AG08396 (cell line): ENCODE measurements at regions not wholly inside any gene's neighbourhood (a gene's known extent, or its start where the extent isn't known, plus 50 kb on each side); places are given as distances from the start of the nearest gene placed in this dataset.

Experiments used
- DNase-seq: peaks from one replicate; pipeline ENCODE4 v3.0.0; 2012; ENCODE audit warnings: low spot score, mixed read lengths

DNA sequence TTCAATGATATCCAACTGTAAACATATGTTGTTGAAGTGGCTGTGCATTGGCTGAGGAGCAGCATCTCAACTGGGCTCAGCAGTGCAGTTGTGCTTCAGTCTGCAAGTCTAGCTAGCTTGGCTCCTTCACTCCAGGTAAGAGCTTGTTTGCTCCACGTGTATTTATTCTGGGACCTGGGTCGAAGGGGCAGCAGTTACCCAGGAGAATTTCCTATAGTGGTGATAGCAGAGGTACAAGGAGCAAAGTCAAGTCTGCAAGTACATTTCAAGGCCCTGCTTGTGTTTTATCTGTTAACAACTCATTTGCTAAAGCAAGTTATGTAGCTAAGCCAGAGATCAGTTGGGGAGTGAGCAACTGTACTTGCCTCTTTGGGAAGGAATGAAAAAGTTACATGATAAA, 286.2 kb upstream of the UMPS start:
- DNase-seq = no peak

DNA sequence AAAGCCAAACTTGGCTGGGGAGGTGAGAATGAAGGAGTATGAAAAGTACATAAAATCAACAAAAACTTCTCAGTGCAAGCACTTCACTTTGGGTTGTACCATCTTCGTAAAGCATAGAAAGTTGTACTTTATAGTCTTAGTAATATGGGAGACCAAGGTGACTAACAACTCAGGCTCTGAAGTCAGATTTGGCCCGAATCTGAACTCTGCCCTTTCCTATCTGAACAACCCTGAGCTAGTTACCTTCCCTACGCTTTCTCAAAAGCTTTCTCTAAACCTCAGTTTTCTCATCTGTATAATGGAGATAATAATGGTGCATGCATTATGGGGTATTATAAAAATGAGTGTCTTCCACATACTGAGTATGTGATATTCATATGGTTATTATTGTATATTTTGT, 285.4 kb upstream of the UMPS start:
- no peak for DNase-seq

- DNase-seq = no peak
Measured at GRCh38 chr3:124447845-124448244, 282.4 kb upstream of the UMPS start.

DNA sequence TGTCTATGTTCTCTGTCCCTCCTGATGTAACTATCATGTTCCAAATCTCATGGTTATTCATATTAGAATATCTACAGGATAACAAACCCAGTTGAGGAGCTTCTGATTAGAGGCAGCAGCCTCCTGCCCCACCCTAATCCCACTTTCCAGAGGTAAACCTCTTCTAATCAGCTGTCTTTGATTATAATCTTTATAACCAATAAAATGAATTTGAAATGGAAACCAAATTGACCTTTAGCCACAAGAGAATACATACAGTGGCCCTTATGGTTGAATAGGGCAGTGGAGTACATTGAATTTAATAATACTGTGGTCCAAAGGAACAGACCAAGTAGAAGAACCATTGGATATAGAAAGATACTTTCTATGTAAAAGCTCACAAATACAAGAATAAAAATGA, 281.3 kb upstream of the UMPS start:
- DNase-seq = no peak

GRCh38 chr3:124450366-124450765, 279.9 kb upstream of the UMPS start:
- no peak for DNase-seq

GRCh38 chr3:124451630-124452317, 278.5 kb upstream of the UMPS start:
- no peak for DNase-seq

GRCh38 chr3:124453189-124453588, 277.1 kb upstream of the UMPS start:
- no peak for DNase-seq

DNA sequence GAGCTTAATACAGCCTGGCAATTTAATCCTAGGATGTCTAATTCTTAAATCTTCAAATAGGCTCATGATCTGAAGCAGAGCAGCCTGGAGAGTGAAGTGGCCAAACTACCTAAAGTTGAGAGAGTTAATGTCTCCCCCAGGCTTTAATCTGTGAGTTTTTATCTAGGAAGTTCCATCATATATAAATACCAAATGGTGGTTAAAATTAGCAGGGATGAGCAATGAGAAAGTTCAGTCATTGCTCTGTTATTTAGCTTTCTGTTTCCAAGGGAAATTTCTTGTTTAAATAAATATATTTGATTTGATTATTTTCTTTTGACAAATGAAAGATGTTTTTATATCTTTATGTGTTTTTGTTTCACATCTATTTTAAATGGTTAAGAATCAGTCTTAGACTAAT, 274.4 kb upstream of the UMPS start:
- DNase-seq = no peak

- DNase-seq = no peak
Measured at GRCh38 chr3:124456506-124456905, 273.7 kb upstream of the UMPS start.

DNA sequence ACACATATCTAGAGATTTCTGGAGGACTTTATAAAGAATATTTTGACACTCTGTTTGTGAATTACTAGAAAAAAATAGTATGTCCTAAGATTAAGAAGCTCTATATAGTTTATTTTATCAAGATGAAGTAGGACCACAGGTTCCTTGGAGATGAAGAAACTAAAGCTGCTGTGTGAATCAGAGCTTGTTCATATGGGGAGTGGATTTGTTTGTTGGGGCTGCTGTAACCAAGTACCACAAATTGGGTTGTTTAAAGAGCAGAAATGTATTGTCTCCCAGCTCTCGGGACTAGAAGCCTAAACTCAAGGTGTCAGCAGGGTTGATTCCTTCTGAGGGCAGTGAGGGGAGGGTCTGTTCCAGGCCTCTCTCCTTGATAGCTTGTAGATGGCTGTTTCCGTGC, 270.6 kb upstream of the UMPS start:
- DNase-seq = no peak

GRCh38 chr3:124461126-124461525, 269.1 kb upstream of the UMPS start:
- no peak for DNase-seq

- no peak for DNase-seq
Measured at GRCh38 chr3:124461838-124462632, 268.2 kb upstream of the UMPS start.

DNA sequence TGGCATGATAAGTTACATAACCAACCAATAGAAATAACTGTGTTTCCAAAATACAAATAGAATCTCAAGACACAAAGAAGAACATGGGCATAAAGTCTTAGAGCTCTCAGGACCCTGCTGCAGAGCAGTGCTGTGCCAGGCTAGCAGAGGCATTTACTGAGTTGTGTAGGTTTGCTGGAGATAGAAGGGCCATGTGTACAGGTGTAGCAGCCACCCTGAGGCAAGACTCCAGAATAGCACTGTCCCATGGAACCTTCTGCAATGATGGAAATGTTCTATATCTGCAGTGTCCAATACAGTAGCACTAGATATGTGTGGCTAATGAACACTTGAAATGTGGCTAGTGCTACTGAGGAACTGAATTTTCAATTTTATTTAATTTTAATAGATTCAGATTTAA, 267.0 kb upstream of the UMPS start:
- DNase-seq = no peak

- DNase-seq = peak; percentile 76
Measured at GRCh38 chr3:124467980-124468902, 262.0 kb upstream of the UMPS start.

- DNase-seq = no peak
Measured at GRCh38 chr3:124469555-124469954, 260.7 kb upstream of the UMPS start.

DNA sequence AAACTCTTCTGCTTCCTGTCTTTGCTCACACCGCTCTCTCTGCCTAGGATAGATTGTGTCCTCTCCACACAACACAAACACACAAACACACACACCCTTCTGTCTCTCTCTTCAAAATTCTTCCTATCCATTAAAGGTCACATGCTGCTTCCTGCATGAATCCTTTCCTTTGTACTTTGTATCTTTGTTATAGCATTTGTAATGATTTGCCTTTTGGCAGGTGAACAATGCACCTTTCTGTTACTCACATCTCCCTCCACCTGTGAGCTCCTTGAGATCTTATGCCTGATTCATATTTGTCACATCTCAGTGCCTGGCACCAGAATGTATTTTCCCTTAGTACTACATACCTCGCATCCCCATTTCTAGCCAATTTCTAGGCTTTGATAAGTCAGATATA, 251.4 kb upstream of the UMPS start:
- no peak for DNase-seq

- no peak for DNase-seq
Measured at GRCh38 chr3:124483915-124484470, 246.3 kb upstream of the UMPS start.

- DNase-seq = no peak
Measured at GRCh38 chr3:124486324-124486723, 243.9 kb upstream of the UMPS start.

DNA sequence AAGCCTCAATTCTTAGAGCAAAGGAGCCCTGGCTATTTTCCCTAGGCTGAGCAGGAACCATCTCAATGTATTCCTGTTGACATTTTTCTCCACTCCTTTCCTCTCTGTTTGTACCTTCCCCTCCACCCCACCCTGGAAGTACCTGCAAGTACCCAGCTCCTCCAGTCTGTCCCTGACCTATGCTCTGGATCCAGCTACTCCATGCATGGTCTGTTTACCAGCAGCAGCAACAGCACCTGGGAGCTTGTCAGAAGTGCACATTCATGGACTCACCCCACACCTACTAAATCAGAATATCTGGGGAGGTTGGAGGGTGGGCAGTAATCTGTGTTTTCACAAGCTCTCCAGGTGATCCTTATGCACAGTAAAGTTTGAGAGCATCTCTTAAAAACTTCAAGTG, 240.7 kb upstream of the UMPS start:
- no peak for DNase-seq

DNA sequence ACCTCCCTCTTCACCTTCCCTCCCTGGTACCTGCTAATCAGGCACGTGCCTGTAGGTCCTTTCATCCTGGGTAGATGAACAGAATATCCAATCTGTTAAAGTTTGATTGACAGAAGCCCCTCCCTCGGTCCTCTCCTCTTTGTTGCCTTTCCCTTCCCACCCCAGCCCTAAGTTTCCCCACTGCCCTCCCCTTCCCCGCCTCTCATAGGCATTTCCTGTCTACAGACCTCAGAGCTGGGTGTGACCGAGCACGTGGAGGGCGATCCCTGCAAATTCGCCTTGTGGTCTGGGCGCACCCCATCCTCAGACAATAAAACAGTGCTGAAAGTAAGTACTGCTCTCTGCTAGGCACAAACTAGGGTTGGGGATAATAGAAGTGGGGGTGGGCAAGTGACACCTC, 239.2 kb upstream of the UMPS start:
- DNase-seq = no peak

DNA sequence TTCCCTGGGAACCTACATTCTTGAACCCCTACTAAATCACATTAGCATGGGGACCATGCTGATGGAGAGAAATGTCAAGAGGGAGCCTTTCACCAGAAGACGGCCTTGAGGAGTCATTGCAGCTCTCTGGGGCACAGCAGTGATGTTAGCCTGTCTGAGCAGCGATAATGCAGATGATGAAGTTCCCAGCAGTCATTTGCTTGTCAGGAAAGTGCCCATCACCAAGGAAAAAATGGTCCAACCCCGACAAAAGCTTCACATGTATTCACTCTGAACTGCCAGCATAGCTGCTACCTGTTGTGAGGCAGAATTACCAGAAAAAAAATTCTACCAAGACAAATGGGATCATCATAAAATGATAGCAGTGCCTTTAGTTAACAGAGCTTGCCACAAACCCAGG, 238.4 kb upstream of the UMPS start:
- DNase-seq = no peak

DNA sequence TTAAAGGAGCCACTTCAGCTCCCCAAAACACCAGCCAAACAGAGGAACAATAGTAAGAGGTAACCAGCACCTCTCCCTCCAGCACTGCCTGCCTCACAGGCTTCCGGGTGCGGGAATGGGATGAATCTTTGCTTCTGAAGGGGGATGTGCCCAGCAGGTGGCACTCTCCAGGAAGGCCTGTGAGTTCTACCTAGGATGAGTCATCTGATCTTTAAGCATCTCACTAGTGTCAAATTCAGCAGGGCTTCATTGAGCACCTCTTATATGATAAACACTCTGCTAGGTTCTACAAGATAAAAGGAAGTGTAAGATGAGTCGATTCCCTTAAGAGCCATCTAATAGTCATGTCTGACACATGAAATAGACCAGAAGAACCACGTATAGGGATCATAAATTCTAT, 237.4 kb upstream of the UMPS start:
- DNase-seq = no peak
